HG03469 (cell line): ENCODE measurements at regions not wholly inside any gene's neighbourhood (a gene's known extent, or its start where the extent isn't known, plus 50 kb on each side); places are given as distances from the start of the nearest gene placed in this dataset.
"Not testable (repeated sequence)": the region's sequence is repeated elsewhere in the genome, so short reads cannot be mapped to it uniquely, and the experiment has no call there.

ENCODE experiments used
- ATAC-seq: cut with Tn5 transposase; IDR thresholded peaks from one replicate; pipeline ENCODE4 v1.9.1; 2021; ENCODE audit warnings: mild to moderate bottlenecking, moderate library complexity, moderate number of reproducible peaks; ENCODE audit not compliant: unreplicated experiment

GRCh38 chr3:150135287-150135721, 164.6 kb upstream of the PFN2 start:
- ATAC-seq, result no peak

- ATAC-seq, result no peak
These were observed 162.6 kb upstream of the PFN2 start for GRCh38 chr3:150133293-150133692.

GRCh38 chr3:150132101-150132749, 161.5 kb upstream of the PFN2 start:
- no peak for ATAC-seq

GRCh38 chr3:150131663-150132062, 161.0 kb upstream of the PFN2 start:
- ATAC-seq, result no peak

- no peak for ATAC-seq
These were observed 159.9 kb upstream of the PFN2 start for GRCh38 chr3:150130404-150131100.

GRCh38 chr3:150129166-150129565, 158.5 kb upstream of the PFN2 start:
- ATAC-seq, result no peak

GRCh38 chr3:150128126-150128525, 157.4 kb upstream of the PFN2 start:
- no peak for ATAC-seq

DNA sequence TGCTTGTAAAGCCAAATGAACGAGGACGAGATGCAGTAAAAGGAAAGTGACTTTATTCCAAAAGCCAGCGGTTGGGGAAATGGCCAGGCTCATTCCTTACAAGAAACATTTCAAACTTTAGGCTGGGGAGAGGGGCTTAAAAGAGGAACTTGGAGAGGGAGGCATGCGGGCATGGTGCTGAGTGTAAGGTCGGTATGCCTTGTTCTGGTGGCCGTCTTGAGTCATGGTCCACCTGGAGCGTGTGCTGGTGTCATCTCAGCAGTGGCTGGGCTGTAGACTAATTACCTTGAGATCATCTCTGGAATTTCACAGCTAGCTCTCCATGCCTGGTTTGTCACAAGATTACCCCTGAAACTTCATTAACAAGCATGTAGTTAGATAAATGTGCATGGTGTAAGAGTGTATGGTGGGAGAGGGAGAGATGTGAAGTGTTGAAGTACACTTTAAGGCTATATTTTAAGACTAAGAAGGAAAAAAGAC, 156.4 kb upstream of the PFN2 start:
- no peak for ATAC-seq

DNA sequence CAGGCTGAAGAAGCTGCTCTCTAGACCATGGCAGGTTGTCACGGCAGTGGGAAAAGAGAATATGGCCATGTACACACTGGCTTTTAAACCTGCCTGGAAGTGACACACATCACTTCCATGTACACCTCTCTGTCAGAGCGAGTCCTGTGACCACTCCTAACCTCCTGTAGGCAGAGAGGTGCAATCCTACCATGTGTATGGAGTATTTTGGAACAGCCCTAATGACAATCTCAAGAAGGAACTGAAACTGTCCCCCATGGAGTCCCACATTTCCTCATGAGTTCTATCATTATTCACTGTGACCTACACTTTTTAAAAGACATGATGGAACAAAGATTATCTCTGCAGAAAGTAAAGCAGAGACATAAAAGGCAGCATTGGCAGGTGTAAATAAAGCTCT, 153.4 kb upstream of the PFN2 start:
- ATAC-seq, result no peak

DNA sequence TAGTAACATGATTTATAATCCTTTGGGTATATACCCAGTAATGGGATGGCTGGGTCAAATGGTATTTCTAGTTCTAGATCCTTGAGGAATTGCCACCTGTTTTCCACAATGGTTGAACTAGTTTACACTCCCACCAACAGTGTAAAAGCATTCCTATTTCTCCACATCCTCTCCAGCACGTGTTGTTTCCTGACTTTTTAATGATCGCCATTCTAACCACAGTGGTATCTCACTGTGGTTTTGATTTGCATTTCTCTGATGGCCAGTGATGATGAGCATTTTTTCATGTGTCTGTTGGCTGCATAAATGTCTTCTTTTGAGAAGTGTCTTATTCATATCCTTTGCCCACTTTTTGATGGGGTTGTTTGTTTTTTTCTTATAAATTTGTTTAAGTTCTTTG, 152.6 kb upstream of the PFN2 start:
- ATAC-seq, result not testable (repeated sequence)

DNA sequence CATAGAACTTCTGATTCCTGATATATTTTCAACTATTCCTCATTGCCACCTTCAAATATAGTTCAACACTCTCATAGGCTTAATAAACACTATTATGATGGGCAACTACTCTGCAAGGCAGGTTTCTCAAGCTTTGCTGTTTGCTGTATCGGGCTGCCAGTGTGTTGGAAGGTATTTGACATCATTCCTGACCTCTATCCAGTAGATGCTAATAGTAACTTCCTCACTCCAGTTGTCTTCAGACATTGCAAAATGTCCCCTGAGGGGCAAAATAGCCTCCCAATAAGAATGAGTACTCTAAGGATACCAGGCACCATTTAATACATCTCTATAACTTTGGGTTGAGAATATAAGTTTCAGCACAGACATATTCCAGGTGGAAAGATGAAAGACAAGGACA, 147.5 kb upstream of the PFN2 start:
- ATAC-seq, result no peak

DNA sequence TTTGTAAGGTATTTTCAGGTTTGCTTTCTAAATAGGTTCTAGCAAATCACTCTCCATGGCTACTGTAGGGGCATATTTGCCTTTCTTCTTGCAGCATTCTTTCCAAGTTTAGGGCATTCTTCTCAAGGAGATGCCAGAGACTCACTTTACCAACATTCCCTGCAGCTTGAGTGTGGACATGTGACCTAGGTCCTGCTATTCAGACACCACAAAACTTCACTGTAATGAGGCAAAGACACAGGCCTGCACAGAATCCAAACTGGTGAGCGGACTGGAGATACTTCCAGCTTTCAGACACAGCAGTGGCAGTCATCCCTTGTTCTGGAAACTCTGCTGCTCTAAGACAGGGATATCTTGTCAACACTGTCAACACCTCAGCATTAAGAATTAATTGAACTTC, 146.4 kb upstream of the PFN2 start:
- ATAC-seq, result no peak

GRCh38 chr3:150116196-150116595, 145.5 kb upstream of the PFN2 start:
- ATAC-seq, result no peak

- peak; percentile 82 for ATAC-seq
These were observed 144.3 kb upstream of the PFN2 start for GRCh38 chr3:150114873-150115540.

DNA sequence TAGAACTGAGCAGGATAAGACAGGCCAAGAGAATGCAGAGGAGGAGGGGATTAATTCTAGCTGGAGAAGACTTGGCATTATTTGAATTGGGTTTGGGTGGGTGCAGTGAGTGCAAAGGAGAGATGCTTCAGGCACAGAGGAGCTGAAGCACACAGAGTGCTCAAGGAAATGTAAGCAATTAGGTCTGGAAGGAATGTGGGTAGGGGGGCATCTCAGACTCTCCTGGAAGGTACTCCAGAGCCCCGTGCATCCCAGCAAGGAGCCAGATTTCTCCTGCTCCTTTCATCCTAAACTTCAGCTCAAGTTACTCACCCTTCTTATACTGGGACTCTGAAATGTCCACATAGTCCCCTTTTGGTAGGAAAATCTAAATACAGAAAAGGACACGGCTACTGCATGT, 143.6 kb upstream of the PFN2 start:
- no peak for ATAC-seq

GRCh38 chr3:150110097-150110496, 139.4 kb upstream of the PFN2 start:
- no peak for ATAC-seq

DNA sequence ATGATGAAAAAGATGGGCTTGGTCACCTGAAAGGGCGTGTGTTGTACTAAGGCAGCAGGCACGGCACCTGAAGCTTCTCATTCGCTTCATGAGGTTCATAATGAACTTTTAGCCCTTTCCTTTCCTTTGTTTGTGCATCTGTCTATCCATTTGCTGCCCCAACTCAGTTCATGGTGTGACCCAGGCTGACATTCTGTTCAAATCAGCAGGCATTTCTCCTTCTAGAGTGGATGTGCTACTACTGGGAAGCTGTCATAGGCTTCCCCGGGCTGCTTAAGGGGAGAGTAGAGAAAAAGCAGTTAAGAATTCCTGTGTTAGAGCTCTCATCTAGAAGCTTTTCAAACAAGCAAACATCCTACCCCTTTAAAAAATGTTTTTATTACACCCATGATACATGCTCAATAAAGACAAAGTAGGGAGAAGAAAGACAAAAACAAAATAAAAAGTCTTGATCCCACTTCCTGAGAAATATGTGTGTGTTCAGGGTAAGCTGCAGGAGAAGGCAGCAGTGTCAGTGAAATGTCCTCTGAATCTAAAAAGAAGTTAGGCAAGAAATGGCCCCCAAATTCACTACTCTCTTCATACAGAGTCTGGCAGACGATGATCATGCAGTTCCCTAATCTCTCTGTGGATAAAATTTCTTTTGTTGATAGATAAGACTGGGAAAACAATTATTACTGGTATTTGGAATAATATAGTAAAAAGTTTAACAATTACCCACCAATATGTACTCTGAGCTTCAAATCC, 136.9 kb upstream of the PFN2 start:
- ATAC-seq, result no peak

- ATAC-seq, result no peak
These were observed 136.2 kb upstream of the PFN2 start for GRCh38 chr3:150106740-150107428.

GRCh38 chr3:150105886-150106612, 135.4 kb upstream of the PFN2 start:
- ATAC-seq, result no peak

- no peak for ATAC-seq
These were observed 134.3 kb upstream of the PFN2 start for GRCh38 chr3:150105025-150105424.
